ENCODE measurements at regions not wholly inside any gene's neighbourhood (a gene's known extent, or its start where the extent isn't known, plus 50 kb on each side); places are given as distances from the start of the nearest gene placed in this dataset.

GRCh38 chr13:33640832-33641231 is 177.1 kb upstream of the RFC3 start:
- ChIA-PET POLR2A (no interaction called here), CTCF (interaction anchor here (1.0 to 1.9 kb wide), 5 partner anchors 11 to 83 kb away, joined by 3 to 4 read pairs (median 3); no protein-coding TSS in a partner anchor)
- no peak for DNase-seq (ENCODE audit: extremely low spot score)
- no peak for TF ChIP-seq CTCF (IDR thresholded peaks at IDR 0.05; ENCODE audit: control extremely low read depth, extremely low read depth, low read depth, missing control alignments)

DNA sequence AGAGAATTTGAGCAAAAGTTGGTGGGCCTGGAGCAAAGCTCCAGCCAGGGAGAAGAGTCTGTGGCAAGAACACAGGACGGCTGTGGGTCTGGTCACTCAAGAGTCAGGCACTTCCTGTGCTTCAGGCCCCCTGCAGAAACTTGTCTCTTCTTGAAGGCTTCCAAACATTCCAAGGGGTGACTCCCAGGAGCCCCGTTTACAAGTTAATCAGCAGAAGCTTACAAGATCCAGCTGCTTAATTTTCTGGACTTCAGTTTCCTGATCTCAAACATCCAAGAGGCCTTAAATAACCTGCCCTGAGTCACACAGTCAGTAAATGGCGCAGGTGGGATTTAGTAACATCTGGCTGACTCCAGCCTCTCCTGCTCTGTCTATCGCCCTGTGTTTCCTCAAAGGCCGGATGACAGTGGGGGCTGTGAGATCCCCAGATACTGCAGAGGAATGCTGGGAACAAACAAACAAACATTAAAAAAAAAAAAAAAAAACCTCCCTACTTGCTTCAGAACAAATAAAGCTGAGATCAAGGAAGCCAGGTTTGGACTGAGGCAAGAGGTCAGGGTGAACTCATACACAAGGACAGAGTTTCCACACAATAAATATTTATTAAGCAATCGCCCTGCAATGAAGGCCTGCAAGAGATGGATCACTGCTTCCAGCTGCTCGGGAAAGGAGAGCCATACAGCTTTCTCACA is 175.4 kb upstream of the RFC3 start:
- DNase-seq (ENCODE audit: extremely low spot score), result no peak
- CTCF ChIA-PET, result interaction anchor here (0.5 to 1.4 kb wide), 5 partner anchors 9 to 1325 kb away, joined by 3 to 4 read pairs (median 3); no protein-coding TSS in a partner anchor
- POLR2A ChIA-PET, result no interaction called here
- TF ChIP-seq CTCF (IDR thresholded peaks at IDR 0.05; ENCODE audit: control extremely low read depth, extremely low read depth, low read depth, missing control alignments), result no peak

DNA sequence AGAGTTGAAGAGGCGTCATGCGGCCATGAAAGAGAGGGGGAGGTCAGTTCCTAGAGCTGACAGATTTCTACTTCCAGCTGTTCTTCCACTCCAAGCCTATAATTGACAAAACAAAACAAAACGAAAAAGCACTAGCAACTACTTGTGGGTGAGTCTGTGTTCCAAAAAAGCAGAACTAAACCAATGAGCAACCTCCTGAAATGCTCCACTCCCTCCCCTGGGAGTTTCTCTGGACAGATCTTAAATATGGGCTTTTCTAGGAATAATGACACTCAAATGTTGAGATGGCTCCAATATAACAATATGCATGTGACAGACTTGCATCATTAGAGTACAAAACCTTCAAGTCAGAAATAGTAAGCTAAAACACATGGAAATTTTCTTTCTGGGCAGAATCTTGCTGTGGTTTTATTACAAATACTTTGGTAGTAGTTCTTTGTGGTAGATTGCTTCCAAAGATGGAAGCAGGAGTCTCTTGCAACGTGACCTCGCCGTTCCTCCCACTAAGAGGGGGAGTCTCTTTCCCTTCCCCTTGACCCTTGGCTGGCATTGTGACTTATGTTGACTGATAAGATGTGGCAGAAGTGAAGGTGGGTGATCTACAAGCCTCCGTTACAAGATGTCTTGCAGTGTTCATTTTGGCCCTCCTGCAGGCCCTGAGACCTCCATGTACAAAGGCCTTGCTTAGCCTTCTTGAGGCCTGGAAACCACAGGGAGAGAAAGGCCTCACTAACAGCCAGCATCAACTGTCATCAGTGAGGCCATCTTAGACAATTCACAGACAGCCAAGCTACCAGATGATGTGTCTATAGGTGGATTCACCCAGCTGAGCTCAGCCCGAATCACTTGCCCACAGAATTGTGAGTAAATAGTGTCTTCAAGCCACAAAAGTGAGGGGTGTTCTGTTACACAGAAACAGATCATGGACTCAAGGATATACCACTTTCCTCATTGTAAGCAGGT is 173.1 kb upstream of the RFC3 start:
- DNase-seq (ENCODE audit: extremely low spot score), result no peak
- ChIA-PET CTCF (interaction anchor here (1.4 to 1.8 kb wide), 3 partner anchors 11 to 62 kb away, joined by 4 to 5 read pairs (median 4); no protein-coding TSS in a partner anchor), POLR2A (no interaction called here)
- TF ChIP-seq CTCF (IDR thresholded peaks at IDR 0.05; ENCODE audit: control extremely low read depth, extremely low read depth, low read depth, missing control alignments), result no peak

DNA sequence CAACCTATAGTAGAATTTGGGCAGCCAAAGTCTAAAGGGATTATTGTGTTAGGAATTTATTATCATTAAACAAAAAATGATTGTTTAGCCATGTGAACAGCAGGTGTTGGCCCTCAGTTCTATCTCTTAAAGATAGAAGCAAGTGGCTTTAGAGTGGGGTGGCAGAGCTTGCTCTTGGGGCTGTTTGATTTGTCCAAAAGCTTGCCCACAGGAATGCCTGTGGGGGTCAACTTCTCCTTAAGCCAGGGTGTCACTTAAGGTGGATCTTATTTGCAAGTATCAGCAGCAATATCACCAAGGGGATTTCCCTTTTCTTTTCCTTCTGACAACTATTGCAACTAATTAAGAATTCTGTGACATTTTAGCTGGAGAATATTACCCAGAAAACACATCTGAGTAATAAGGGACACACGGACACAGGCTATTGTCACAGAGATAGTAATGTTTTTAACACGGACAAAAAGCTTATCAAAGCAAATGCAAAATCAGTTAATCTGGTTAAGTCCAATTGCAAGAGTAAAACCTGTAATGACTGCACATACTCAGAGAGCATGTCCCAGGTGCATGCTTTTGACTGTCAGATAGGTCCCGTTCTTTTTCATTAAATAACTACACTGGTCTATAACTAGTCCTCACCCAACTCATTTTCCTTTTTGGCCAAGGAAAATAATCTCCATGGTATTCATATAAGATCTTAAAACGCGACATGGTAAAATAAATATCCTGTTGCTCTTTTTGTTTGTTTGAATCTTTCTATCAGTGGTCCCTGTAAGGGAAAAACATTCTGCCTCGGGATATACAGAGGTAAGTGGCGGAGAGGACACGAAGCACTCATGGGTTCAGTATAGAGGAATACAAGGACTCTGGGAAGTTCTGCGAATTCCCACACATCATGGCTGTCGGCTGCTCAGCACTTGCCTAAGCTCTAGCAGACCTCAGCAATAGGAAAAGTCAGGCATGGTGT is 172.1 kb upstream of the RFC3 start:
- POLR2A ChIA-PET, result no interaction called here
- DNase-seq (ENCODE audit: extremely low spot score), result no peak
- no peak for TF ChIP-seq CTCF (IDR thresholded peaks at IDR 0.05; ENCODE audit: control extremely low read depth, extremely low read depth, low read depth, missing control alignments)
- CTCF ChIA-PET, result interaction anchor here (1.2 to 1.8 kb wide), 3 partner anchors 10 to 63 kb away, joined by 4 to 5 read pairs (median 4); no protein-coding TSS in a partner anchor

- no peak for DNase-seq (ENCODE audit: extremely low spot score)
- TF ChIP-seq CTCF (IDR thresholded peaks at IDR 0.05; ENCODE audit: control extremely low read depth, extremely low read depth, low read depth, missing control alignments), result no peak
- CTCF ChIA-PET, result interaction anchor here (1.1 to 1.4 kb wide), 3 partner anchors 12 to 29 kb away, joined by 3 to 5 read pairs (median 4); no protein-coding TSS in a partner anchor
- POLR2A ChIA-PET, result no interaction called here
These were observed 168.6 kb upstream of the RFC3 start for GRCh38 chr13:33649212-33649878.
